Activated CD4-positive, alpha-beta T cell treated with anti-CD3 and anti-CD28 coated beads, Interleukin-2, Interleukin-6, amounts not matched to agents 100 ng/mL and 50 ng/mL, durations not matched to agents 16 hours and 8 hours (primary cell): ENCODE measurements at regions not wholly inside any gene's neighbourhood (a gene's known extent, or its start where the extent isn't known, plus 50 kb on each side); places are given as distances from the start of the nearest gene placed in this dataset.
"Not testable (repeated sequence)": the region's sequence is repeated elsewhere in the genome, so short reads cannot be mapped to it uniquely, and the experiment has no call there.

Experiments
- DNase-seq: peaks from one replicate; pipeline ENCODE4 v3.0.0-alpha.2; 2020

GRCh38 chr16:65583498-65583897 is 461.6 kb upstream of the CDH11 start:
- no peak for DNase-seq

GRCh38 chr16:65579050-65579449 is 457.2 kb upstream of the CDH11 start:
- no peak for DNase-seq

- DNase-seq, result no peak
Measured at GRCh38 chr16:65576631-65577030, 454.8 kb upstream of the CDH11 start.

- DNase-seq, result no peak
Measured at GRCh38 chr16:65576139-65576538, 454.3 kb upstream of the CDH11 start.

DNA sequence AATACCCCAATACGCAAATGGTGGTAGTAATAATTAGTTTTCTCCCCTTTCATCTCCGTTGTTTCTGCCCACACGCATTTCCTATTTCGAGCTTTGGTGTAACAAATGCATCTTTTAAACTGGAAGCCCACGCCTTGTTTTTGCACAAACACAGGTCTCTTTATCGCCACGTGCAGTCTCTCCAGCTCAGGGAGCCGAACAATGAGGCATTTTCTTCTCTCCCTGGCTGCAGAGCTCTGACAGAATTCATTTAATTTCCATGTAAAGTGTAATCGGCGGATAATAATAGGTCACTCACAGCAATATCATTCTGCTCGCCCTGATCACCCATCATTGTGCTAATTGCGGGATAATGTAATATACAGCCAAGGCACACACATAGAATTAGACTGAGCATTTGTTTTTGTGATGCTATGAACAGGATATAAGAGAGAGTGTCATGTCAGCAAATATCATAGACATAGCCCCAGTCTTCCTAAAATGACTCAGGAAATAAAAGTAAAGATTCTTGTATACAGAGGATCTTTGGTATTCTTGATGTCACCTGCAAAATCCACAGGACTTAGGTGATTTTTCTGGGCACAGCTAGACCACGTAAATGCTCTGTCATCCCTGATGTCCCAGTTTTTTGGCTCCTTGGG is 452.6 kb upstream of the CDH11 start:
- DNase-seq, result no peak

DNA sequence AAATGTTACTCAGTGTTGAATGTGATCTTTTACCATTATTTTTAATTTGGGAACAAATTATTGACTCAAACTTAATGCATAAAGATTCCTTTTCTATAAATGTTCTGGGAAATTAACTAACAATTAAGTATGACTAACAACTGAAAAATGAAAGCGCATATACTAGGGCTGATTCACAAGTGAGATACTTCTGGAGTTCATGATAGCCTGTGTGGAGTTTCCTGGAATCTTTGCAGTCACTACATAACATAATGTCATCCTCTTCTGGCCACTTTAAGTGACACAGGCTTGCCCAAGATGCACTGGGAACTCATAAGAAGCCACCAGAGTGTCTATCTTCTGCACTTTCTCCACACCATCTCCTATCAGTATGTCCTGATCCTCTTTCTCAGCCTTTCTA is 450.3 kb upstream of the CDH11 start:
- no peak for DNase-seq

DNA sequence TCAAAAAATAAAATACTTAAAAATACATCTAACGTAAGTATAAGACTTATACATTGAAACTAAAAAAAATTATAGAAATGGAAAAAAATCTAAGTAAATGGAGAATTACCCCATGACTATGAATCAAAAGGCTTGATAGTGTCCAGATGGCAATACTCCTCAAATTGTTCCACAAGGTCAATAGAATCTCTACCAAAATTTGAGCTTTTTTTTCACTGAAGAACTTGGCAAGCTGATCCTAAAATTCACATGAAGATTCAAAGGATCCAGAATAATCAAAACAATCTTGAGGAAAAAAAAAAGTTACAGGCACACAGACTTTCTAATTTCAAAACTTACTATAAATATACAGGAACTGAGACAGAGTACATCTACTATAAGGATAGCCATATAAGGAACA is 448.4 kb upstream of the CDH11 start:
- DNase-seq, result no peak

DNA sequence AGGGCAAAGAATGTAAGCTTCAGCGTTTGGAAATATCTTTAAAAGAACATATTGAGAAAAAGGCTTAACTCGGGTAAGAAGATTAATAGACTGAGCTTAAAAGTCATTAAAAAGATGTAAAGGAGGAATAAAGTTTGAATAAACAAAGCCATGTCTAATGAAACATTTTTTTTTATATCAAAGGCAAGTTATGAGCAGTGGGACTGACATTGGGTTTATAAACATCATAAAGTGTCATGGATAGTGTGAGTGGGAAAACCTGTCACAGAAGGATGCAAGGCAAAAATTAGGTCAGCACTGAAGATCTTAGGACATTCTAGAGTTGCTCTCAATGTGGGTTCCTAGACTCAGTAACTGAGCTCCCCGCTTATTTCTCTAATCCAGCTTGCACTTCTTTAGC is 438.0 kb upstream of the CDH11 start:
- DNase-seq, result no peak

- not testable (repeated sequence) for DNase-seq
Measured at GRCh38 chr16:65549689-65550088, 427.8 kb upstream of the CDH11 start.

DNA sequence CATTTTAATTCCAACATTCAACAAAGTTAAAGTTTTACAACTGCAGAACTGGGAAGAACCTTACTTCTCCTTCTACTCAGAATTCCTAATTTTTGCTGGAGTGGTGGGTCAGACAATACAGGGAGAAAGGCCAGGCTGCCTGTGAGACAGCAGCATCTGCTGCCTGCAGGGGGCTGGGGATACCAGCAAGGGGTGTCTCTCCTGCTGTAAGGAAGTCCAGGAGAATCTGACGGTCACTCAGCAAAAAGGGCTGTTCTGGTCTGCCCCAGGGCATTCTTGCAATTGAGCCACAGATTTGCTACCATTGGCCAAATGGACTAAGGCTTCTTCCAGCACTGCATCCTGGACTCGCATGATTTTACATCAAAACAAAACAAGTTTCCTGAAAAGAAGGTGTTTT is 426.6 kb upstream of the CDH11 start:
- DNase-seq, result no peak

GRCh38 chr16:65547772-65548446 is 426.0 kb upstream of the CDH11 start:
- no peak for DNase-seq

DNA sequence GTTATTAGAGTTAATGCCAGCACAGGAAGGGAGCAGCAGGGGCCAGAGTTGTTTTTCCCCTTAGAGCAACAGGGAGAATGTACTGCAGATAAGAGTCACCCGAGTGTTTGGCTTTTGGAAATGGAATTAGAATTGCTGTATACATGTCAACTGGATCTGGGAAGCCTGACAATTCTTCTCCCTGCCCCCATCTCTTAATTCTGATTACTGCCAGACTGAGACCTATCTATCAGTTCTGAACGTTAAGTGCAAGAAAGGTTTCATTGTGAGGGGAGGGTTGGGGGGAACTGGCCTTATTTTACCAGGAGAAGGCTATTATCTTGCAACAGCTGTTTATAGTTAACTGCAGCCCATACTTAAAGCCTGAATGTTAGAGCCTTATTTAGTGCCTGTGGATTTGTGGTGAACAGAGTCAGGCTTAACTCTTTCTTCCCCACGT is 424.5 kb upstream of the CDH11 start:
- DNase-seq, result no peak

DNA sequence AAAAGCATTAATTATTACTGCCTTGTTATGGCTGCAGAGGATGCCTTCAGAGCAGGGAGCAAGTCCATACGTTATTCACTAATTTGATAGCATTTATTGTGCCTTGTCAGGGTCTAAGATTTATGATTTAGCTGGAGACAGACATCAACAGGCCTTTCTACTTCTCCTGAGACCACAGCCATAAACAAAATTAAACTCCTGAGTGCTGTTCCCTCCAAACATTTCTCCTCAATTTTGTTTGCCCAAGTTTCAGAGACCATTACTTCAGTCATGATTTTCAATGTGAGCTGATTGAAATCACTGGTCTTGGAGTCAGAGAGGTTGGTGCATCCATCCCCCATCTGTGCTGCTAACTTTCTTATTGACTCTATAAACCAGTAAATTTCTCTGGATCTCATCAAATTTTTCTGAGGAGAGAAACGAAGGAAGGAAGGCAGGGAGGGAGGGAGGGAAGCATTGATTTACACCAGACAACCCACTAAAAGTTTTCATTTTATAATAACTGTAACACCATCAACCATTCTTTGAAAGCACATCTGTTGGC is 423.6 kb upstream of the CDH11 start:
- DNase-seq, result no peak

DNA sequence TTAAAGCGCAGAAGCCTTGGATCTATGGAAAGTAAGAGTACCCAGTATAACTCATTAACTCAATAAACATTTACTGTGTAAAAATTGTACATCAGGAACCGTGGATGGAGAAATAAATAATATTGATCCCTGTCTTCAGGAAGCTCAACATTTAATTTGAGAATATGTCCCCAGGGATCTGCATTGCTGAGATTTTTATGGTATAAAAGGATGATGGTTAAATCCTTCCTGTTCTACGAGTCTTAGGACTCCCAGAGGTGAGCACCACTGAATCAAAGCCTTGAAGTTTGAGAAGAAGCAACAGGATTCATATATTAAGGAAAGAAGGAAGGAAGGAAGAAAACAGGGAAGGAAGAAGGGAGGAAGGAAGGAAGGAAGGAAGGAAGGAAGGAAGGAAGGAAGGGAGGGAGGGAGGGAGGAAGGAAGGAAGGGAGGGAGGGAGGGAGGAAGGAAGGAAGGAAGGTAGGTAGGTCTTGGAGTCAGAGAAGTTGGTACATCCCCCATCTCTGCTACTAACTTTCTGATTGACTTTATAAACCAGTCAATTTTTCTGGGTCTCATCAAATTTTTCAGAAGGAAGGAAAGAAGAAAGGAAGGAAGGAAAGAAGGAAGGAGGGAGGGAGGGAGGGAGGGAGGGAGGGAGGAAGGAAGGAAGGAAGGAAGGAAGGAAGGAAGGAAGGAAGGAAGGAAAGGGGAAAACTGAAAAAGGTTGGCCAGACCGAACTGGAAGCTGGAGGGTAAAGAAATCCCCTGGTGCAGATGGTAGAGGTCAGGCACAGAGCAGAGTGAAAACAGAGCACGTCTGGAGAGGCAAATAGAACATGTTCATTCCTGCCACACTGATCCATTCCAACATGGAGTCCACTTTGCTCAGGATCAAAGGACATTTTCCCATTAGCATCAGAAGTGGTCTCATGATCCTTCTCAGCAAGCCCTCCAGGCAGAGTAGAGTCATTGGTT is 422.2 kb upstream of the CDH11 start:
- no peak for DNase-seq

- DNase-seq, result no peak
Measured at GRCh38 chr16:65541646-65542045, 419.8 kb upstream of the CDH11 start.

GRCh38 chr16:65540901-65541300 is 419.0 kb upstream of the CDH11 start:
- no peak for DNase-seq

DNA sequence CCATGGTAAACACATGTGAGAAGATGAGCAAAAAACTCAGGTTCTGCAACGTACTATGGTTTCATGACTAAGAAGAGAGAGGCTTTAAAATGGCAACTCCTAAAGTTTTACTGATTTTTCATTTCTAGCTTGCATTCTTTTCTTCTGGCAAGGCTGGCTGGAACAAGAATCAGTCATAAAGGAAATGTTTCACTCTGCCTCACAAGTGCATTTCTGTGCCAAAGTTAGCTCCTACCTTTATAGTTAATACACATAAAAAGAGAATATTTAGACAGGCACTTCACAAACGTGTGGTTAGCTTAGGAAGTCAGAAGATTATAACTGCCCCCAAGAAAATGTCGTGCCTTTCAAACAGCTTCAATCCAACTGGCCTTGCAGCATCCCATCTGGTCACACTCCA is 417.1 kb upstream of the CDH11 start:
- no peak for DNase-seq

GRCh38 chr16:65537336-65537735 is 415.5 kb upstream of the CDH11 start:
- DNase-seq, result no peak

- DNase-seq, result no peak
Measured at GRCh38 chr16:65534121-65534528, 412.3 kb upstream of the CDH11 start.

- DNase-seq, result no peak
Measured at GRCh38 chr16:65532846-65533245, 411.0 kb upstream of the CDH11 start.

- DNase-seq, result no peak
Measured at GRCh38 chr16:65532258-65532657, 410.4 kb upstream of the CDH11 start.

GRCh38 chr16:65531475-65531874 is 409.6 kb upstream of the CDH11 start:
- DNase-seq, result no peak

DNA sequence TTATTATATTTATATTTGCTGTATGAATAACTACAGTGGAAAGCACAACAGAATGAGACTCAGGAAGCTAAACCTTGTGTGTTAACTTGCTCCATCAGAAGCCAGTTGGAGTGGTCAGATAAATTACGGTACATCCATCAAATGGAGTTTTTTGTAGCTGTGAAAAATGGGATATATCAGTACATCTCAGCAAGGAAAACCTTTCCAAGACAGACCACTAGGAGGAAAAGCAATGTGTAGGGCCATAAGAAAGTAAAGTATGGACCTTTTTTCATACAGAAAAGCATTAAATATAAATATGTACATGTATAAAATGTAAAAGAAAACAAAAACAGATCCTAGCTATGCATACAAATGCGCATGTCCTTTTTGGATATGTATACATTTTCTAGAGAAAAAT is 403.8 kb upstream of the CDH11 start:
- DNase-seq, result no peak
